ENCODE measurements at regions not wholly inside any gene's neighbourhood (a gene's known extent, or its start where the extent isn't known, plus 50 kb on each side); places are given as distances from the start of the nearest gene placed in this dataset.

- Mint-ChIP-seq H3K9me3 (ENCODE audit: low read depth, unreplicated experiment) (no peaks in the 10 kb centered on the region), H3K4me1 (ENCODE audit: low read depth, unreplicated experiment) (peaks cover 77% of the 10 kb centered on the region), H3K4me3 (ENCODE audit: low read depth, unreplicated experiment) (peak overlapping the region; percentile 35), H3K27me3 (ENCODE audit: unreplicated experiment) (no peaks in the 10 kb centered on the region), H3K36me3 (ENCODE audit: insufficient read depth, unreplicated experiment) (peaks cover 75% of the 10 kb centered on the region), H3K27ac (ENCODE audit: unreplicated experiment) (peak overlapping the region; percentile 80)
- intact Hi-C loops (cut with micrococcal nuclease; ENCODE audit: unreplicated experiment), result loop anchor here (5.0 kb wide), 2 partner anchors 56 to 219 kb away; no protein-coding TSS in a partner anchor
- TF ChIP-seq, protein P1, sequence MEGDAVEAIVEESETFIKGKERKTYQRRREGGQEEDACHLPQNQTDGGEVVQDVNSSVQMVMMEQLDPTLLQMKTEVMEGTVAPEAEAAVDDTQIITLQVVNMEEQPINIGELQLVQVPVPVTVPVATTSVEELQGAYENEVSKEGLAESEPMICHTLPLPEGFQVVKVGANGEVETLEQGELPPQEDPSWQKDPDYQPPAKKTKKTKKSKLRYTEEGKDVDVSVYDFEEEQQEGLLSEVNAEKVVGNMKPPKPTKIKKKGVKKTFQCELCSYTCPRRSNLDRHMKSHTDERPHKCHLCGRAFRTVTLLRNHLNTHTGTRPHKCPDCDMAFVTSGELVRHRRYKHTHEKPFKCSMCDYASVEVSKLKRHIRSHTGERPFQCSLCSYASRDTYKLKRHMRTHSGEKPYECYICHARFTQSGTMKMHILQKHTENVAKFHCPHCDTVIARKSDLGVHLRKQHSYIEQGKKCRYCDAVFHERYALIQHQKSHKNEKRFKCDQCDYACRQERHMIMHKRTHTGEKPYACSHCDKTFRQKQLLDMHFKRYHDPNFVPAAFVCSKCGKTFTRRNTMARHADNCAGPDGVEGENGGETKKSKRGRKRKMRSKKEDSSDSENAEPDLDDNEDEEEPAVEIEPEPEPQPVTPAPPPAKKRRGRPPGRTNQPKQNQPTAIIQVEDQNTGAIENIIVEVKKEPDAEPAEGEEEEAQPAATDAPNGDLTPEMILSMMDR (IDR thresholded peaks at IDR 0.05; ENCODE audit: unreplicated experiment), result no peak
- no TSS peak for BruUV-seq (replicated peaks)
- DNase-seq, result peak; percentile 64
- CTCF ChIA-PET, result interaction anchor here (1.1 to 2.9 kb wide), 2 partner anchors 8 to 55 kb away, joined by 3 to 8 read pairs; no protein-coding TSS in a partner anchor
Measured at GRCh38 chr12:124508381-124509079, 58.9 kb downstream of the NCOR2 start.

DNA sequence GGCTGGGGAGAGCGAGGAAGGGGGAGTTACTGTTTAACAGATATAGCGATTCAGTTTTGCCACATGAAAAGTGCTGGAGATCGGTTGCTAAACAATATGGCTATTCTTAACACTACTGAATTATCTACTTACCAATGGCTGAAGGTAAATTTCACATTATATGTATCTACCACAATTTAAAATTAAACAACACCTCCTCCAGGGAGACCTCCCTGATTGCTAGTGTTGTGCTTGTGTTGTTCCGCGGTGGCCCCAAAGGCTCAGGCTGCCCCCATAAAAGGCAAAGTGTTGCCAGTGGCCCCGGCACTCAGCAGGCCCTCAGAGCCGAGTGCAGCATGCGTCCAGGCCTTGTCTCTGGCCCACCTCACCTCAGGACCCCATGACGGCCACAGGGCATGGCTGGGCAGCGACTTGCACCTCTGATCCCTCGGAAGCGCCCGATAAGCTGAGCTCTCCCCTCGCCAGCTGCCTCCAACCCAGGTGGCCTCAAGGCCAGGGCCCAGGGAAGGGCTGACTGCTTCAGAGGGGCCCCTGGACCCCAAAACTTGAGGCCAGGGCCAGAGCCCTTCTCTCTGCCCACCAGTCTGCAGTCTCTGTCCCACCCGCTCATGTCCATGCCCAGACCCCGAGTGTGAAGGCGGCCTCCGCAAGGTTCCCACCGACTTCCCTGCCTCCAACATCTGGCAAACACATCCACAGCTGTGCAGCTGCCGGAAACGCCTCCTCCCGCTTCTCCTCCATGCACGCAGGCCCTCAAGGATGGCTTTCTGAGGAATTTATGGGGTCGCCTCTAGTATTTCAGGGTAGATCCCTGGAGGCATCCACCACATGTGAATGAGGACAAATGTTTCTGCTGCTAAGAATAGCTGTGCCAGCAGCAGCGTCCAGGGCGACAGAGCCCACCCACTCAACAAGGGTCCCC, 60.0 kb downstream of the NCOR2 start:
- intact Hi-C loops (cut with micrococcal nuclease; ENCODE audit: unreplicated experiment), result loop anchor here (5.0 kb wide), 2 partner anchors 55 to 220 kb away; no protein-coding TSS in a partner anchor
- Mint-ChIP-seq H3K4me1 (ENCODE audit: low read depth, unreplicated experiment) (peaks cover 69% of the 10 kb centered on the region), H3K27ac (ENCODE audit: unreplicated experiment) (peak overlapping the region; percentile 82), H3K4me3 (ENCODE audit: low read depth, unreplicated experiment) (peak overlapping the region; percentile 56), H3K9me3 (ENCODE audit: low read depth, unreplicated experiment) (no peaks in the 10 kb centered on the region), H3K27me3 (ENCODE audit: unreplicated experiment) (no peaks in the 10 kb centered on the region), H3K36me3 (ENCODE audit: insufficient read depth, unreplicated experiment) (peaks cover 64% of the 10 kb centered on the region)
- TF ChIP-seq, protein P1 (IDR thresholded peaks at IDR 0.05; ENCODE audit: unreplicated experiment), result no peak
- CTCF ChIA-PET, result interaction anchor here (1.1 to 2.9 kb wide), 2 partner anchors 54 to 223 kb away, joined by 4 to 8 read pairs; no protein-coding TSS in a partner anchor
- BruUV-seq (replicated peaks), result no TSS peak
- DNase-seq, result no peak

GRCh38 chr12:124506832-124507153, 60.6 kb downstream of the NCOR2 start:
- CTCF ChIA-PET, result interaction anchor here (1.1 kb wide), 1 partner anchor 224 kb away, joined by 4 read pairs; no protein-coding TSS in a partner anchor
- intact Hi-C loops (cut with micrococcal nuclease; ENCODE audit: unreplicated experiment), result loop anchor here (5.0 kb wide), 2 partner anchors 54 to 221 kb away; no protein-coding TSS in a partner anchor
- Mint-ChIP-seq H3K27me3 (ENCODE audit: unreplicated experiment) (no peaks in the 10 kb centered on the region), H3K36me3 (ENCODE audit: insufficient read depth, unreplicated experiment) (peaks cover 57% of the 10 kb centered on the region), H3K27ac (ENCODE audit: unreplicated experiment) (peak overlapping the region; percentile 82), H3K4me1 (ENCODE audit: low read depth, unreplicated experiment) (peaks cover 69% of the 10 kb centered on the region), H3K9me3 (ENCODE audit: low read depth, unreplicated experiment) (no peaks in the 10 kb centered on the region), H3K4me3 (ENCODE audit: low read depth, unreplicated experiment) (peak overlapping the region; percentile 56)
- TF ChIP-seq, protein P1 (IDR thresholded peaks at IDR 0.05; ENCODE audit: unreplicated experiment), result no peak
- BruUV-seq (replicated peaks), result TSS peak; percentile 79
- no peak for DNase-seq

- intact Hi-C loops (cut with micrococcal nuclease; ENCODE audit: unreplicated experiment), result loop anchor here (5.0 kb wide), 2 partner anchors 54 to 221 kb away; no protein-coding TSS in a partner anchor
- CTCF ChIA-PET, result interaction anchor here (1.1 to 1.4 kb wide), 2 partner anchors 12 to 224 kb away, joined by 4 read pairs; no protein-coding TSS in a partner anchor
- peak; percentile 71 for DNase-seq
- TF ChIP-seq, protein P1 (IDR thresholded peaks at IDR 0.05; ENCODE audit: unreplicated experiment), result no peak
- Mint-ChIP-seq H3K27me3 (ENCODE audit: unreplicated experiment) (no peaks in the 10 kb centered on the region), H3K4me1 (ENCODE audit: low read depth, unreplicated experiment) (peaks cover 73% of the 10 kb centered on the region), H3K9me3 (ENCODE audit: low read depth, unreplicated experiment) (no peaks in the 10 kb centered on the region), H3K27ac (ENCODE audit: unreplicated experiment) (peak overlapping the region; percentile 82), H3K36me3 (ENCODE audit: insufficient read depth, unreplicated experiment) (peaks cover 53% of the 10 kb centered on the region), H3K4me3 (ENCODE audit: low read depth, unreplicated experiment) (peak overlapping the region; percentile 56)
- BruUV-seq (replicated peaks), result no TSS peak
Measured at GRCh38 chr12:124506145-124506831, 61.1 kb downstream of the NCOR2 start.
